ENCODE measurements at regions not wholly inside any gene's neighbourhood (a gene's known extent, or its start where the extent isn't known, plus 50 kb on each side); places are given as distances from the start of the nearest gene placed in this dataset.

GRCh38 chr7:116097365-116098009 is 66.9 kb upstream of the TFEC start (continued):
- no peak for TF ChIP-seq NFIC (IDR thresholded peaks at IDR 0.05; ENCODE audit: borderline replicate concordance)
- TF ChIP-seq, protein P1, sequence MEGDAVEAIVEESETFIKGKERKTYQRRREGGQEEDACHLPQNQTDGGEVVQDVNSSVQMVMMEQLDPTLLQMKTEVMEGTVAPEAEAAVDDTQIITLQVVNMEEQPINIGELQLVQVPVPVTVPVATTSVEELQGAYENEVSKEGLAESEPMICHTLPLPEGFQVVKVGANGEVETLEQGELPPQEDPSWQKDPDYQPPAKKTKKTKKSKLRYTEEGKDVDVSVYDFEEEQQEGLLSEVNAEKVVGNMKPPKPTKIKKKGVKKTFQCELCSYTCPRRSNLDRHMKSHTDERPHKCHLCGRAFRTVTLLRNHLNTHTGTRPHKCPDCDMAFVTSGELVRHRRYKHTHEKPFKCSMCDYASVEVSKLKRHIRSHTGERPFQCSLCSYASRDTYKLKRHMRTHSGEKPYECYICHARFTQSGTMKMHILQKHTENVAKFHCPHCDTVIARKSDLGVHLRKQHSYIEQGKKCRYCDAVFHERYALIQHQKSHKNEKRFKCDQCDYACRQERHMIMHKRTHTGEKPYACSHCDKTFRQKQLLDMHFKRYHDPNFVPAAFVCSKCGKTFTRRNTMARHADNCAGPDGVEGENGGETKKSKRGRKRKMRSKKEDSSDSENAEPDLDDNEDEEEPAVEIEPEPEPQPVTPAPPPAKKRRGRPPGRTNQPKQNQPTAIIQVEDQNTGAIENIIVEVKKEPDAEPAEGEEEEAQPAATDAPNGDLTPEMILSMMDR (IDR thresholded peaks at IDR 0.05), result peak; percentile 51

DNA sequence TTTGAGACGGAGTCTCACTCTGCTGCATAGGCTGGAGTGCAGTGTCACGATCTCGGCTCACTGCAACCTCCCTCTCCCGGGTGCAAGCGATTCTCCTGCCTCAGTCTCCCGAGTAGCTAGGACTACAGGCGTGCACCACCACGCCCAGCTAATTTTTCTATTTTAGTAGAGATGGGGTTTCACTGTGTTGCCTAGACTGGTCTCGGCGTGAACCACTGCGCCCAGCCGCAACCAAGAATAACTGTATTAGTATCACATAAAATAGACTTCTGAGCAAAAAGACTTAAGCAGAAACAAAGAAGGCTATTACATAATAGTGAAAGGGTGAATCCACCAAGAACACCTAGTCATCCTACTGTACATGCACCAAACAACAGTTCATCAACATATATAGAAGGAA is 67.6 kb upstream of the TFEC start:
- ChIA-PET CTCF (no interaction called here), POLR2A (no interaction called here)
- H3K4me1 ChIP-seq (ENCODE audit: control insufficient read depth in 1 of 2, insufficient read depth in 2 of 2, low read depth in 1 of 2, low read length in 1 of 2), result peaks cover 0 to 7% of the 10 kb centered on the region in 2 experiments; a peak in 1 of 4 replicates
- no peak overlapping the region for H3K4me2 ChIP-seq
- no peaks in the 10 kb centered on the region for H3K79me2 ChIP-seq (ENCODE audit: insufficient read depth)
- H3K36me3 ChIP-seq (replicated peaks in 1 of 2; ENCODE audit: control insufficient read depth in 1 of 2, insufficient read depth in 2 of 2, low read length in 1 of 2), result no peaks in the 10 kb centered on the region
- H2AFZ ChIP-seq (ENCODE audit: low read depth), result peak overlapping the region; percentile 4; the same call in 1 of the 2 replicates
- no peak overlapping the region for H3K4me3 ChIP-seq (ENCODE audit: low read depth in 2 of 2, low read length in 1 of 2)
- WGBS (ENCODE audit: low lambda C conversion rate), result 35% methylated on average over 12 of the region's 12 CpGs
- H3K27me3 ChIP-seq (ENCODE audit: insufficient read depth), result peaks cover 17% of the 10 kb centered on the region; the same call in 1 of the 2 replicates
- no peak for TF ChIP-seq CHD2 (IDR thresholded peaks at IDR 0.05; ENCODE audit: low read length, partially characterized antibody)
- TF ChIP-seq REST (IDR thresholded peaks at IDR 0.05; ENCODE audit: low read depth, low read length), result no peak
- TF ChIP-seq, protein P2, sequence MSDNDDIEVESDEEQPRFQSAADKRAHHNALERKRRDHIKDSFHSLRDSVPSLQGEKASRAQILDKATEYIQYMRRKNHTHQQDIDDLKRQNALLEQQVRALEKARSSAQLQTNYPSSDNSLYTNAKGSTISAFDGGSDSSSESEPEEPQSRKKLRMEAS (IDR thresholded peaks at IDR 0.05; ENCODE audit: low read depth), result no peak
- no peak for TF ChIP-seq FOXM1 (IDR thresholded peaks at IDR 0.05; ENCODE audit: low read depth)
- no peak for TF ChIP-seq TEAD4 (IDR thresholded peaks at IDR 0.05; ENCODE audit: borderline replicate concordance, insufficient read depth)
- no peak for TF ChIP-seq YY1 (IDR thresholded peaks at IDR 0.05; ENCODE audit: low read depth)
- TF ChIP-seq FOSL2 (IDR thresholded peaks at IDR 0.05; ENCODE audit: borderline replicate concordance, low read depth), result no peak
- TF ChIP-seq, protein P3, sequence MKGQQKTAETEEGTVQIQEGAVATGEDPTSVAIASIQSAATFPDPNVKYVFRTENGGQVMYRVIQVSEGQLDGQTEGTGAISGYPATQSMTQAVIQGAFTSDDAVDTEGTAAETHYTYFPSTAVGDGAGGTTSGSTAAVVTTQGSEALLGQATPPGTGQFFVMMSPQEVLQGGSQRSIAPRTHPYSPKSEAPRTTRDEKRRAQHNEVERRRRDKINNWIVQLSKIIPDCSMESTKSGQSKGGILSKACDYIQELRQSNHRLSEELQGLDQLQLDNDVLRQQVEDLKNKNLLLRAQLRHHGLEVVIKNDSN (IDR thresholded peaks at IDR 0.05; ENCODE audit: borderline replicate concordance, low read depth), result no peak
- no peaks in the 10 kb centered on the region for H3K9me3 ChIP-seq
- H3F3A ChIP-seq (replicated peaks; ENCODE audit: insufficient read depth), result no peaks in the 10 kb centered on the region
- no peak overlapping the region for H3K27ac ChIP-seq (ENCODE audit: low read depth in 2 of 2, low read length in 1 of 2)
- no peaks in the 10 kb centered on the region for H4K20me1 ChIP-seq (ENCODE audit: insufficient read depth)
- DNase-seq, result no peak
- H3K9me2 ChIP-seq, result no peaks in the 10 kb centered on the region
- H3K9ac ChIP-seq, result no peak overlapping the region
